PFSK-1 (cell line): ENCODE measurements at regions not wholly inside any gene's neighbourhood (a gene's known extent, or its start where the extent isn't known, plus 50 kb on each side); places are given as distances from the start of the nearest gene placed in this dataset.

Source experiments
- FOXP2 ChIP-seq: optimal IDR thresholded peaks from 2 replicates; pipeline ENCODE3; 2011; ENCODE audit warnings: borderline replicate concordance, control low read depth, inconsistent platforms; ENCODE audit not compliant: insufficient read depth; ENCODE audit errors: extremely low read length, extremely low read depth
- POLR2AphosphoS5 ChIP-seq: IDR thresholded peaks from 2 replicates; pipeline ENCODE4 v1.6.1; 2012; ENCODE audit warnings: low read depth, mild to moderate bottlenecking, control low read depth, low read length, moderate library complexity
- REST ChIP-seq, 2 experiments: IDR thresholded peaks; 2 replicates each; pipeline versions ENCODE4 v1.6.1 to v1.8.0; 2011 to 2012; ENCODE audit warnings: low read depth in 2 of 2, low read length in 2 of 2, control low read depth in 1 of 2, inconsistent platforms in 1 of 2, mild to moderate bottlenecking in 1 of 2, moderate library complexity in 1 of 2; ENCODE audit not compliant: insufficient read depth in 1 of 2
- SIN3A ChIP-seq: IDR thresholded peaks from 2 replicates; pipeline ENCODE4 v1.6.1; 2012; ENCODE audit warnings: mild to moderate bottlenecking, low read length, moderate library complexity, borderline replicate concordance; ENCODE audit not compliant: insufficient read depth
- TAF1 ChIP-seq: IDR thresholded peaks from 2 replicates; pipeline ENCODE4 v1.6.1; 2012; ENCODE audit warnings: low read length, control low read depth, borderline replicate concordance; ENCODE audit not compliant: insufficient read depth

DNA sequence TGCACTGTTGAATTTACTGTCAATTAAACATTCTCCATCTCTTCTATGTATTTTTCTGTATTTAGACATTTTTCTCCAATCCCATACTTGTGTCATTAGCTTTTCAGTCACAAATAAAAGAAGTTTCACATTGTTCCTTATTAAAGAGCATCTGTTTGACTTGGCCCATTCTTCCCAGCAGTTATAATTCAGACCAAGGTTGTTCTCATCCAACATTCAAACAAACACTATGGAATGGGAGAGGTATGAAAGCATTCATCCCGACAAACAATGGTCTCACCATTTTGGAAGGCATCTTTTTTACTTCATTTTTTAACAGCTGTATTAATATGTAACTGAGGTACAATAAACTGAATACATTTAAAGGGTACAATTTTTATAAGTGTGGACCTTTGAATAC lies 208.8 kb upstream of the MAF start:
- TF ChIP-seq REST (IDR thresholded peaks at IDR 0.05; ENCODE audit: insufficient read depth in 1 of 2, low read depth in 2 of 2, low read length in 2 of 2) (no peak), POLR2AphosphoS5 (no peak), SIN3A (no peak)

GRCh38 chr16:79808731-79809130 lies 208.2 kb upstream of the MAF start:
- TF ChIP-seq POLR2AphosphoS5 = no peak
- TF ChIP-seq SIN3A = no peak
- TF ChIP-seq REST (IDR thresholded peaks at IDR 0.05; ENCODE audit: insufficient read depth in 1 of 2, low read depth in 2 of 2, low read length in 2 of 2) = no peak
- no peak for TF ChIP-seq TAF1
- no peak for TF ChIP-seq FOXP2

- TF ChIP-seq POLR2AphosphoS5 (no peak), REST (IDR thresholded peaks at IDR 0.05; ENCODE audit: insufficient read depth in 1 of 2, low read depth in 2 of 2, low read length in 2 of 2) (no peak), SIN3A (no peak), TAF1 (no peak), FOXP2 (no peak)
Measured at GRCh38 chr16:79806757-79807156, 206.2 kb upstream of the MAF start.

GRCh38 chr16:79805621-79806020 lies 205.1 kb upstream of the MAF start:
- TF ChIP-seq POLR2AphosphoS5 = no peak
- no peak for TF ChIP-seq FOXP2
- TF ChIP-seq REST (IDR thresholded peaks at IDR 0.05; ENCODE audit: insufficient read depth in 1 of 2, low read depth in 2 of 2, low read length in 2 of 2) = no peak
- no peak for TF ChIP-seq SIN3A
- TF ChIP-seq TAF1 = no peak

GRCh38 chr16:79801646-79802045 lies 201.1 kb upstream of the MAF start:
- TF ChIP-seq TAF1 (no peak), REST (IDR thresholded peaks at IDR 0.05; ENCODE audit: insufficient read depth in 1 of 2, low read depth in 2 of 2, low read length in 2 of 2) (no peak), FOXP2 (no peak), POLR2AphosphoS5 (no peak), SIN3A (no peak)
